ENCODE measurements at regions not wholly inside any gene's neighbourhood (a gene's known extent, or its start where the extent isn't known, plus 50 kb on each side); places are given as distances from the start of the nearest gene placed in this dataset.

- no peak for TF ChIP-seq CTCF (IDR thresholded peaks at IDR 0.05; ENCODE audit: low read depth, low read length)
- DNase-seq (ENCODE audit: low read depth in 1 of 2, low spot score in 1 of 2) = no peak
These were observed 109.9 kb downstream of the YIPF5 start for GRCh38 chr5:144060598-144060997.

GRCh38 chr5:144065786-144066185, 104.7 kb downstream of the YIPF5 start:
- Histone ChIP-seq H3K9me3 (ENCODE audit: low read depth) (no peaks in the 10 kb centered on the region), H3K27ac (no peak overlapping the region), H3K4me3 (no peak overlapping the region), H3K27me3 (no peaks in the 10 kb centered on the region), H3K36me3 (no peaks in the 10 kb centered on the region), H3K4me1 (ENCODE audit: low read depth) (no peaks in the 10 kb centered on the region)
- DNase-seq (ENCODE audit: low read depth in 1 of 2, low spot score in 1 of 2) = no peak
- TF ChIP-seq CTCF (IDR thresholded peaks at IDR 0.05; ENCODE audit: low read depth, low read length) = no peak

More at GRCh38 chr5:144060598-144060997, 109.9 kb downstream of the YIPF5 start:
- Histone ChIP-seq H3K27me3 (no peaks in the 10 kb centered on the region), H3K4me1 (ENCODE audit: low read depth) (no peaks in the 10 kb centered on the region), H3K27ac (no peak overlapping the region), H3K4me3 (no peak overlapping the region), H3K36me3 (no peaks in the 10 kb centered on the region), H3K9me3 (ENCODE audit: low read depth) (no peaks in the 10 kb centered on the region)

GRCh38 chr5:144072518-144072927, 97.9 kb downstream of the YIPF5 start:
- H3K4me3 ChIP-seq = no peak overlapping the region
- peak in 1 of 2 donors; percentile 19 for DNase-seq (ENCODE audit: low read depth in 1 of 2, low spot score in 1 of 2)
- no peaks in the 10 kb centered on the region for H3K9me3 ChIP-seq (ENCODE audit: low read depth)
- no peaks in the 10 kb centered on the region for H3K4me1 ChIP-seq (ENCODE audit: low read depth)
- no peak for TF ChIP-seq CTCF (IDR thresholded peaks at IDR 0.05; ENCODE audit: low read depth, low read length)
- H3K27me3 ChIP-seq = no peaks in the 10 kb centered on the region
- H3K36me3 ChIP-seq = no peaks in the 10 kb centered on the region
- H3K27ac ChIP-seq = no peak overlapping the region

- H3K4me3 ChIP-seq = no peak overlapping the region
- no peaks in the 10 kb centered on the region for H3K27me3 ChIP-seq
- no peak for TF ChIP-seq CTCF (IDR thresholded peaks at IDR 0.05; ENCODE audit: low read depth, low read length)
These were observed 93.9 kb downstream of the YIPF5 start for GRCh38 chr5:144076521-144077083.

GRCh38 chr5:144083185-144083584, 87.3 kb downstream of the YIPF5 start:
- no peaks in the 10 kb centered on the region for H3K4me1 ChIP-seq (ENCODE audit: low read depth)
- no peaks in the 10 kb centered on the region for H3K27me3 ChIP-seq
- DNase-seq (ENCODE audit: low read depth in 1 of 2, low spot score in 1 of 2) = no peak
- no peak overlapping the region for H3K4me3 ChIP-seq
- no peaks in the 10 kb centered on the region for H3K9me3 ChIP-seq (ENCODE audit: low read depth)
- TF ChIP-seq CTCF (IDR thresholded peaks at IDR 0.05; ENCODE audit: low read depth, low read length) = no peak
- no peaks in the 10 kb centered on the region for H3K36me3 ChIP-seq
- no peak overlapping the region for H3K27ac ChIP-seq

More at GRCh38 chr5:144076521-144077083, 93.9 kb downstream of the YIPF5 start:
- Histone ChIP-seq H3K27ac (no peak overlapping the region), H3K9me3 (ENCODE audit: low read depth) (no peaks in the 10 kb centered on the region), H3K36me3 (no peaks in the 10 kb centered on the region), H3K4me1 (ENCODE audit: low read depth) (no peaks in the 10 kb centered on the region)
- no peak for DNase-seq (ENCODE audit: low read depth in 1 of 2, low spot score in 1 of 2)

Measured in cardiac muscle cell (in vitro differentiated cells and primary cell).